GM19043 (cell line): ENCODE measurements at regions not wholly inside any gene's neighbourhood (a gene's known extent, or its start where the extent isn't known, plus 50 kb on each side); places are given as distances from the start of the nearest gene placed in this dataset.

Experiments
- ATAC-seq: cut with Tn5 transposase; IDR thresholded peaks from one replicate; pipeline ENCODE4 v1.9.1; 2021; ENCODE audit warnings: low read depth; ENCODE audit not compliant: unreplicated experiment

DNA sequence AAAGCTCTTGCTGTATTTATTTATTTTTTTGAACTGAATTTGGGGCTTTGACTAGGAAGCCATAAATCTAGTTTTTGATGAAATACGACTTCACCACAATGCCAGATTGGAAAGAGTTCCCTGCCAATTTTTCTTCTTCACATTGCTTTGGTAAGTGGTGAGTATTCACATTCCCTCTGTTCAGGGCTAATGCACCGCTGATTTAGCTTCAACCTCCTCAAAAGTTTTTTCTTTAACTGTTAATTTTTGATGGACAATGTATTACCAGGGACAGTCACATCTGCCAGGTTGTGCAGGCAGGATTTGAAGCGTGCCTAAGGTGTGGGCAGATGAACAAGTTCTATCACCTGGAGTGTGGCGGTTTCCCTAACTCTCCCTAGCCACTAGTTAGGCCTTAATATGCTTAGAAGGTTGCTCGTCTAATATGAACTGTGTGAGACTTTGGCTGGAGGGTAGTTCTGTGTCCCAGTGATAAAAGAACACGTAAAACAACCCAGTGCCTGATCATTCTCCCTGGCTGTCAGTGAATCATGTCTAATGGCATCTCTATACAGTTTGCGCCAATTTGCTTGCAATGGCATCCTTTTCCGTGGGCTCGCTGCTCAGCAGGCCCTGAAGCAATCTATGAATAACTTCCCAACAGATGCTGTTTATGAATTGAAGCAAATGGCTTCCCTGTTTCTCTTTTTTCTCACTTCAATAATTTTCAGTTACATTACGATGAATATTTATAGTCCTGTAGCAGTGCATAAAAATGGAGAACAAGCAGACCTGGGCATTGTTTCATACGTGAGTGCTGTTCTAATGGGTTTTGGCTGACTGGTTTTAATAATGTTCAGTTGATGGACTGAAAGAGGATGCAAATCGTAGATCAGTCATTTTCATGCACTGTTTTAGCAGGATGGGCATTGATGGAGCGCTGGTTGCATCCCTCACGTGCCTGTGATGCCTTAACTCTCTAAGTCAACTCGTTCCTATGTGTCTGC, 243.2 kb upstream of the SUCLG2 start:
- ATAC-seq: no peak

- ATAC-seq: no peak
Observed at GRCh38 chr3:67896130-67896529, 241.7 kb upstream of the SUCLG2 start.

DNA sequence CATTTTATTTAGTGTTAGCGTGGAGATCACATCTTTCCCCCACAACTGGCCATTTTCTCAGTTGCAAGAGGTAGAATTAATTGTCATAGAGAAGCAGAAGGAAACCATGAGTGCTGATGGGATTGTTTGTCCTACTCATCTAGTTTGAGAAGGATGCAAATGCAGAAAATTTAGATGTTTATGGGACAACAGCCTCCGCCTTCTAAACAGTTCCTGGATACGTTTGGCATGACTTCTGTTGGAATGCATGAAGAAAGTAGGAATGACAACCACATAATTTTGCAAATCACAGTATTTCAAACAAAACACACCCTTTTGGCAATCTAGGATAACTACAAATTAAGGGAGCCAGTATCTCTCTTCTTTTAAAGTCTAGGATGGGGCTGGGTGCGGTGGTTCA, 240.1 kb upstream of the SUCLG2 start:
- ATAC-seq: no peak

GRCh38 chr3:67884345-67884744, 229.9 kb upstream of the SUCLG2 start:
- ATAC-seq: no peak

- ATAC-seq: no peak
Observed at GRCh38 chr3:67883766-67884165, 229.4 kb upstream of the SUCLG2 start.

- no peak for ATAC-seq
Observed at GRCh38 chr3:67882981-67883380, 228.6 kb upstream of the SUCLG2 start.

DNA sequence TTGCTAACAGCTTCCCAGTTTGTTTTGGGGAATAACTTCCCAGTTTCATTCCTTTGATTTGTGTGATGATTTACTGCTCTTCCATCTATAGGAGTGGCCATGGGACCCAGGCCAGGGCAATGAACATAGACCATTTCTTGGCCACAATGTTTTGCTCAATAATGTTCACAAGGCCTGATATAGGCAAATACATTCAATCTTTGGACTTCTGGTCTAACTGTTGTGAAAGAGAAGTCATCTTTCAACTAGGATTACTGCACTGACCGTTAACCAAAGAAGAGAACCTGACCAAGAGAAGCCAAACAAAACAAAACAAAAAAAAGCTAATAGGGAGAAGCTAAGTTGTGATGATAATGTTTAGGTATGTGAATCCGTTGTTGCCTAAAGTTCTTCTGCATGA, 221.8 kb upstream of the SUCLG2 start:
- ATAC-seq: no peak

DNA sequence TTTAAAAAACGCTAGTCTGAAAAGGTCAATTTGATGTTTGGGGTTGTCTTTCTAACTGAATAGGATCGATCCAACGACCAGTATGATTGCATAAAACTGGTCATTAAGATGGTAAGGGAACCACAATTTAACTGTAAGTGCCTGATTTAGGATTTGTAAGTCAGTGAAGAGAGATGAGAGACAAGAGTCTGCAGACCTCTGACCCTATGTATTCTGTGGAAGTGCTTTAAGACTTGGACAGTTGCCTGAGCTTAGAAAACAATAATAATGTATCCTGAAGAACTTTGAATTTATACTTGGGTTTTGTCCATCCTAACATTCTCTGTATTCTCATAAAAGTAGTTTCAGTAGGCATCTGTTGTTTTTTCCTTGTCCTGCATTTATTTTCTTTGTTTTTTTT, 221.4 kb upstream of the SUCLG2 start:
- ATAC-seq: no peak

DNA sequence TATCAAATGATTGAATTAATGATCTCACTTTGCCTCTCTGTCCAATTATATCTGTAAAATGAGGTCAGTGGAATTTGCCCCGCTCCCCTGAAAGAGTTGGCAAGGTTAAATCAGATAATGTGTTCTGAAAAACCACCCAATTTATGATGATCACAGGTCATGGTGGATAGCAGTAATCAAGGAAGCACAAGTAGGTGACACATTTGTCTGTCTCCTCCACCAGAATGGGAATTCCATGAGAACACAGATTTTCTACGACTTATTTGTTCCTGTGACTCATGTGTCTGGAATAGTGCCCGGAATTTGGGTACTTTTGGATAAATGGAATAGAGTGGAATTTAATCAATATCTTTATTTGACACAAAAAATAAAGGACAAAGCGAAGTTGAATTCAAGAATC, 220.9 kb upstream of the SUCLG2 start:
- no peak for ATAC-seq

DNA sequence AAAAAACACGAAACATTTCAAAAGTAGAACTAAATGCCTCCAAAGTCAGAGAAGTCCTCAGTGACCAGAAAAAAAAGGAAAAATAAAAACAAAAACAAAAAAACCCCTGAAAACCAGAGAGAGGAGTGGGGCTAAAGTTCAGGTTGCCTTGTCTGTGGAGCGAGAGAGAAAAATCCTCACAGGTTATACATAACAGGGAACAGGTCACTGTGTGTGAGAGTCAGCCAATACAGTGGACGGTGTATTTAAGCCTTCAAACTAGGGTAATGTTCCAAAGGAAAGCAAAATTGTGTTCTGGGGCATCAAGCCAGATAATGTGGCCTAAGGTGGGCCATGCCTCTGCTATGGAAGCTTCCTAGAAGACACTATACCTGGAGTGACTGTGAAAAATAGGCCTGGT, 216.1 kb upstream of the SUCLG2 start:
- no peak for ATAC-seq

DNA sequence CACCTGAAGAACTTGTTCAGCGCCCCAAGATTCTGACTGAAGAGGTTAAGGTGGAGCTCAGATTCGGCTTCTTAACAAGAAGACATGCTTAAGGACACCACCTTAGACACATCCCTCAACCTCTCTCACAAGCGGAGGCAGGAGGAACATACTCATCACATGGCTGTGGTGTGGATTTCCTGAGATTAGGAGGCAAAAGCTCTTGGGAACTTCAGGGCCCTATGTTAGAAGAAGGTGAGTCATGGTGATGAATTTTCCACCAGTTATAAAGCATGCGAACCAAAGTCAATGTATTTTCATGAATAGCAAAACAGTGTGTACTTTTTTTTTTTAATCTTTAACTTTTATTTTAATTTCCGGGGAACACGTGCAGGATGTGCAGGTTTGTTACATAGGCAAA, 212.2 kb upstream of the SUCLG2 start:
- no peak for ATAC-seq

DNA sequence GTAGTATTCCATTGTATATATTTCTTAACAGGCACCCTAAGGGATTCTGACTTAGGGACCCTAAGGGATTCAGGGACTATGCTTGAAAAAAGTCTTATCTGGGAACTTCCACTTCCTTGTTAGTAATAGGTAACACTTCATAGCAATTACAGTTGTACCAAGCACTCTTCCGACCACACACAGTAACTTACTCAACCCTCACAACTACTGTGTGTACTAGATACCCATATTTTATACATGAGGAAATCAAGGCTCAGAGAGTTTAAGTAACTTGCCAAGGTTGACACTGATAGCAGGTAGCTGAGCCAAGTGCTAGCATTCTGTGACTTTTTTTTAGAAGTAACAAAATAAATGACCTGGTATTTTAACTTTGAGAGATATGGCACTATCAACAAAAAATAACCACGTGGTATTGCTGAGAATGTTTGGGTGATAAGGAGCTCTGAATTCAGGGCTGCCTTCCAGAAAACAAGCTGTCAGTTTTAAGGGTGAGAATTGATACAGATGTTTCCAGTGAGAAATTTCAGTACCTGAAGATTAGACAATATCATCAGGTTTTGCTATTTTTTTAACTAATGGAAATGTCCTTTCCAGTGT, 210.3 kb upstream of the SUCLG2 start:
- no peak for ATAC-seq

DNA sequence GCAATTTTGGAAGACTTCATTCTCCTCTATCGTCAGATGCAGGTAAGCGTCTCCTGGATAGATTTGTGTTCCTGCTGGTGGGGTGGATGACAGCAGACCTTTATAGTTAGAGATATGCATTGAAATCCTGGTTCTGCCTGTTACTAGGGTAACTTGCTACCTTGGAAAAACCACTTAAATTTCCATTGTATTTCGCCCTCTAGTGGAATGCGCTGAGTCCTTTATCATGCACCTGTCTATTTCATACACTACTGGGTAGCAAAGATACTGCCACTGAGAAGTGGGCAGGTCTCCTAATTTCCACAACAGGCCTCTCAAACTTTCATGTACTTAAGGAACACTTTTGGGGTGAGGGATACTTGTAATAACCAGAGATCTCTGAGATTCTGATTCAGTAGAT, 209.5 kb upstream of the SUCLG2 start:
- no peak for ATAC-seq

DNA sequence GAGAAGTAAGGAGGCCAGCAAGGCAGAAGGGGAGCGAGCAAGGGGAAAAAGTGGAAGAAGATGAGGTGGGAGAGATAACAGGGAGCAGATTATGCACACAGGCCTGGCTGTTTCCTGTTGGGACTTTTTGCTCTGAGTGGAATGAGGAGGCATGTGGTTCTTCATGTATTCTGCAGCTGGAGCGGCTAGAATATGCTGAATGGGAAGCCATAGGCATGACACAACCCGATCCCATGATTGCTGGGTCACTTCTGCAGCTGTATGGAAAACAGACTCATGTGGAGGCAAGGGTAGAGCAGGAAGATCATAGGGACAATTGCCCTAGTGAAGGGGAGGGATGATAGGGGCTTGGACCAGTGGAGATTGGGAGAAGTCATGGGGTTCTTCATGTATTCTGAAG, 206.0 kb upstream of the SUCLG2 start:
- no peak for ATAC-seq

- ATAC-seq: no peak
Observed at GRCh38 chr3:67858492-67858891, 204.1 kb upstream of the SUCLG2 start.

DNA sequence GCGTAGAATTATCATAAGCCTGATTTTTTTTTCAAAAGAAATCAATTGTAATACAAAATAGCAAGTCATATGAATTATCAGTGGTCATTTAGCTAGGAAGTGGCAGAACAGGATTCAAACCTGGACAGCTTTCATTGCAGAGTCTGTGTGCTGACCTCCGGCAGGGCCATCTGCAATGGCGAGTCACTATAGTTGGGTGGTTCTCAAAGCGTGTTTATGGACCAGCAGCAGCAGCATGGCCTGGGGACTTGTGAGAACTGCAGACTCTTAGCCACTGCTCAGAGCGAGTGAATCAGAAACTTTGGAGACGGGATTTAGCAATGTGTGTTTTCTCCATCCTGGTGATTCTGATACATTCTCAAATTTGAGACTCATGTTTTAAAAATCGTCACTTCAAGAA, 202.3 kb upstream of the SUCLG2 start:
- ATAC-seq: no peak

- ATAC-seq: no peak
Observed at GRCh38 chr3:67854663-67855062, 200.3 kb upstream of the SUCLG2 start.

- no peak for ATAC-seq
Observed at GRCh38 chr3:67853520-67853919, 199.1 kb upstream of the SUCLG2 start.

- ATAC-seq: no peak
Observed at GRCh38 chr3:67848299-67848698, 193.9 kb upstream of the SUCLG2 start.

DNA sequence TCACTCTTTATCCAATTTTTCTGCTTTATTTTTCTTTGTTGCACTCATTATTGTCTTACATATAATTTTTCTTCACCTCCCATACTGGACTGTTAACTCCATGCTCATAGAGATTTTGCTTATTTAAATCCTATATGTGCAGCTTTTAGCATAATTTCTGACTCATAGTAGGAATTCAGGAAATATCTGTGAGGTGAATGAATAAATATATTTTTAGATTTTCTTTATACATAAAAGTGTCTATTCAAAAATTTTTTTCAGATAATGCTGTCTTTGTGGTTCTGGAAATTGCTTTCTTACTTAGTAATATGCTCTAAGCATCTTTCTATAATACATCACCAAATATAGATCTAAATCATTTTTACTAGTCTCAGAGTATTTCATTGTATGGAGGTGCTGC, 191.8 kb upstream of the SUCLG2 start:
- no peak for ATAC-seq

- ATAC-seq: no peak
Observed at GRCh38 chr3:67832817-67833216, 178.4 kb upstream of the SUCLG2 start.

DNA sequence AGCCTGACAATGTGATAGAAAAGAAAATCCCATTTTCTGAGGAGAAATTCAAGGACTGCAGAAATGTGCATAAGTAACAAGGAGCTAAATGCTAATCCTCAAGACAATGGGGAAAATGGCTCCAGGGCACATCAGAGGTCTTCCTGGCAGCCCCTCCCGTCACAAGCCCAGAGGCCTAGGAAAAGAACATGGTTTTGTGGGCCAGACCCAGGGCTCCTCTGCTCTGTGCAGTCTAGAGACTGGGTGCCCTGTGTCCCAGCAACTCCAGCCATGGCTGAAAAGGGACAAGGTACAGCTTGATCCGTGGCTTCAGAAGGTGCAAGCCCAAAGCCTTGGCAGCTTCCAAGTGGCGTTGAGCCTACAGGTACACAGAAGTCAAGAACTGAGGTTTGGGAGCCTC, 176.8 kb upstream of the SUCLG2 start:
- ATAC-seq: no peak
